ACC112 (cell line): ENCODE measurements at regions not wholly inside any gene's neighbourhood (a gene's known extent, or its start where the extent isn't known, plus 50 kb on each side); places are given as distances from the start of the nearest gene placed in this dataset.
A peak's percentile ranks its signal among the peaks of the same experiment; 100 is the strongest.

Source experiments
- H2AFZ ChIP-seq: fragments of 200-600 bp; sonication (generic); one replicate; pipeline ENCODE4 v1.6.0; 2017; ENCODE audit warnings: antibody characterized with exemption, low read length; ENCODE audit not compliant: unreplicated experiment
- H3K27ac ChIP-seq: fragments of 200-600 bp; sonication (generic); 2 replicates; pipeline ENCODE4 v1.5.1; 2014; ENCODE audit warnings: low read depth, mild to moderate bottlenecking, antibody characterized with exemption, low read length, moderate library complexity
- H3K27me3 ChIP-seq: fragments of 200-600 bp; sonication (generic); 2 replicates; pipeline ENCODE4 v1.6.1; 2014; ENCODE audit warnings: mild to moderate bottlenecking, antibody characterized with exemption, low read length, moderate library complexity, mixed read lengths; ENCODE audit not compliant: insufficient read depth
- H3K36me3 ChIP-seq: fragments of 200-600 bp; sonication (generic); 2 replicates; pipeline ENCODE4 v1.6.1; 2016; ENCODE audit warnings: mild to moderate bottlenecking, antibody characterized with exemption, low read length, moderate library complexity, mixed read lengths; ENCODE audit not compliant: insufficient read depth
- H3K4me1 ChIP-seq: fragments of 200-600 bp; sonication (generic); one replicate; pipeline ENCODE4 v1.6.1; 2016; ENCODE audit warnings: low read length, mixed read lengths; ENCODE audit not compliant: insufficient read depth, unreplicated experiment, control insufficient read depth
- H3K4me3 ChIP-seq: fragments of 200-600 bp; sonication (generic); 2 replicates; pipeline ENCODE4 v1.5.1; 2014; ENCODE audit warnings: mild to moderate bottlenecking, low read depth, low read length
- H3K79me2 ChIP-seq: fragments of 200-600 bp; sonication (generic); one replicate; pipeline ENCODE4 v1.6.0; 2016; ENCODE audit warnings: low read length; ENCODE audit not compliant: control insufficient read depth, unreplicated experiment, insufficient read depth

DNA sequence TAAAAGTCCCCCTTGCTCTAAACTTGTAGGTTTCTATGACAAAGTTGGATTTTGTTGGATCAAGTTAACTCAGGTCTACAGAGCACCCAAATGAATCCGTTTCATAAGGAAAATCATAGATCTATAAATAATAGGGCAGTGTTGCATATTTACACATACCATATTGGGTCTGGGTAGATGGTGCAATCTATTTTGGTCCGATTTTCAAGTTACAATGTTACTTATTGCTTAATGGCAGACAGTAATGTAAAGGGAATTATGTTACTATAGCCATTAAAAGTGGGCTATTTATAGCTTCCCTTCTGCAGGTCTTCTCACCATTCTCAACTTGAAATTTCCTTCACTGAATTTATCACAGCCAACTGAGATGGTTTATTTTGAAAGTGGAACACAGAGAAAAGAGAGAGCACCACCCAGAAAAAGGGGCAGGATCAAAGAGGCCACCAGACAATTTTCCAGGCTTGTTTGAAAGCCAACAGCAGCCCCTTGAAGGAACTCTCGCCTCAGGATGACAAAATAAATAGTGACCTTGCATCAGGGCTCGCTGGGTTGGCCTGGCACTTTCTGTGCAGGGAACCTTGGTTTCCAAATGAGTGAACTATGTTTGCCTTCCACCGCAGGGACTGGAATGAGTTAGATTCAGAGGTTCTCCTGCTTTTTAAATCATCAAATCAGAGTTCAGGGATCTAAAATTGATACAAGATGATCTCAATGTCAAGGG is 260.2 kb upstream of the HES1 start:
- Histone ChIP-seq H3K4me3 (no peak overlapping the region), H3K4me1 (peaks cover 23% of the 10 kb centered on the region), H2AFZ (no peak overlapping the region), H3K79me2 (no peaks in the 10 kb centered on the region), H3K36me3 (no peaks in the 10 kb centered on the region), H3K27me3 (peaks cover 21% of the 10 kb centered on the region), H3K27ac (no peak overlapping the region)

DNA sequence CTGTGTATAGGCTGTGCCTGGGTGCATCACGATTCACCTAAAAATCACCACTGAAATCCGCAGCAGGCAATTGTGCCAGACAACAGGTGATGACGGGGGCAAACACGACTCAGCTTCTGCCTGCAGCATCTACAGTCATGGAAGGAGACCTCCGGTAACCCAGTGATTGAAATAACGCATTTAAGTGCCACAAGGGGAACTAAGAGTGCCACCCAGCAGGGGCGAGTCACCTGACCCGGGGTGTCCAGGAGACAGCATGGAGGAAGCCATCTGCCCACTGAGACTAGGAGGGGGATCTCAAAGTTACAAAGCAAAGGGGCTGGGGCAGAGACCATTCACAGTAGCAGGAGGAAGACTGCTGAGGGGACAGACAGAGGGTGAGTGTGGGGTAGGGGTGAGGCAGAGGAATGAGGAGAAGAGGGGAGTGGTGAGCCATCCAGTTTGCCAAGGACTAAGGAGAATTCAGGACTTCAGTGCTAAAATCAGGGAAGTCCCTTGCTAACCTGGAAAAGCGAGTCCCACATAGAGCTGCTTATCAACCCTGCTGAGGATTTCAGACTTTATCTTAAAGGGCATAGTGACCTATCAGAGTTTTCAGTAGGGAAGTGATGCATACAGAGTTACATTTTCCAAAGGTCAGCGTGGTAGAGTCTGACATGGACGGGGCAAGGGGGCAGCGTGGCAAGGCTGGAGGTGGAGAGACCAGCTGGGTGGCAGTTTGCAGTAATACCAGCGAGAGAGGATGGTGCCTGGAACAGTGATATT is 256.7 kb upstream of the HES1 start:
- Histone ChIP-seq H3K4me1 (peaks cover 15% of the 10 kb centered on the region), H3K4me3 (no peak overlapping the region), H3K27me3 (peaks cover 21% of the 10 kb centered on the region), H3K36me3 (no peaks in the 10 kb centered on the region), H3K27ac (no peak overlapping the region), H3K79me2 (no peaks in the 10 kb centered on the region), H2AFZ (no peak overlapping the region)

DNA sequence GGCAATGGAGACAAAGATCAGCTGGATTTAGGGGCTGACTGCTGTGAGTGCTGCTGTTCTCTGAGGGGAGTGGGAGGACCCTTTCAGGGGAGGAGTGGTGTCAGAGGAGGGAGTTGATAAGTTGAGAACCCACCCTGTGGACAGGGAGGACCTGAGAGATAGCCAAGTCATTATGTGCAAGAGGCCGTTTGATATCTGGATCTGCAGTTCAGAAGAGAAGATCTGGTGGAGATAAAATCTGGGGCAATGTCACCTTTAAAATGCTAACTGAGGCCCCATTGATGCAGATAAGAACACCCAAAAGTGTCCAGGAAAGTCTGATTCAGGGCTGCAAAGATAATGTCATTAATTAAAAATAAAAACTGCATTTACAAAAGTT is 256.1 kb upstream of the HES1 start:
- Histone ChIP-seq H3K27me3 (peaks cover 21% of the 10 kb centered on the region), H3K4me1 (peaks cover 20% of the 10 kb centered on the region), H3K4me3 (no peak overlapping the region), H3K27ac (no peak overlapping the region), H3K36me3 (no peaks in the 10 kb centered on the region), H2AFZ (no peak overlapping the region), H3K79me2 (no peaks in the 10 kb centered on the region)

DNA sequence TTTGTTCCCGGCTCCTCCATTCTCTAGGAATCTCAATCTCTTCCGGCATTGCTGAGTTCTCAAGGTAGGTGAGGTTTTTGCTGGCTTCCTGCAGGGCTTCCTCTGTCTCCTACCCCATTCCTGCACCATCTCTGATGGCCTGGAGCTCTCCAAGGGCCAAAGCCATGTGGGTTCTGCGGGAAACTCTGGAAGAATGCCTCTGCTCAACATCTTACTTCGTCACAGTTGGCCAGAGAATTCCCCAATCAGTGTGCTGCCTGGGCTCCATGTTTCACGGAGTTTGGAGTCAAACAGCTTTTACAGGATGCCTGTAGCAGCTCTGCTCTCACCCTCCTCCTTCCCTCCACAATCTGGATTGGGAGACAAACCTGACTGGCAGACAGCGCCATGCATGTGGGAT is 253.9 kb upstream of the HES1 start:
- Histone ChIP-seq H3K27me3 (peaks cover 2% of the 10 kb centered on the region; the same call in 1 of the 2 replicates), H3K27ac (no peak overlapping the region), H3K36me3 (no peaks in the 10 kb centered on the region), H3K4me3 (no peak overlapping the region), H3K4me1 (peaks cover 20% of the 10 kb centered on the region), H2AFZ (no peak overlapping the region), H3K79me2 (no peaks in the 10 kb centered on the region)

DNA sequence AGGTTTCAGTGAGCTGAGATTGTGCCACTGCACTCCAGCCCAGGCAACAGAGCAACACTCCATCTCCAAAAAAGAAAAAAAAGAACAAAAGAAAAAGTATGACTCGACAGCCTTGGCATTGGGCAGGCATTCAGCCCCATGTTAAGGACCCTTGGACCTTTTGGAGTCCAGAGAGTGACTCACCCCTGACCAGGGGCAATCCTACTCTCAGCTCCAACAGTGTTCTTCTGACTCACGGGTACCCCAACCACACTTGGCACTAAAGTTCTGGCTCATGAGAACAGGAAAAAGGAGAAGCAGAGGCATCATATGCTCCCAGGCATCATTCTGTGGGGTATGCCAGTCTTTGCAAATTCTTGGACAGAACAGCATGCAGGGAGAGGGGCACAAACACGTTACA is 252.4 kb upstream of the HES1 start:
- Histone ChIP-seq H3K27ac (peak overlapping the region; percentile 21; the same call in 1 of the 2 replicates), H3K79me2 (no peaks in the 10 kb centered on the region), H3K4me3 (no peak overlapping the region), H2AFZ (no peak overlapping the region), H3K4me1 (peaks cover 20% of the 10 kb centered on the region), H3K27me3 (no peaks in the 10 kb centered on the region; the same call in 1 of the 2 replicates), H3K36me3 (no peaks in the 10 kb centered on the region)

DNA sequence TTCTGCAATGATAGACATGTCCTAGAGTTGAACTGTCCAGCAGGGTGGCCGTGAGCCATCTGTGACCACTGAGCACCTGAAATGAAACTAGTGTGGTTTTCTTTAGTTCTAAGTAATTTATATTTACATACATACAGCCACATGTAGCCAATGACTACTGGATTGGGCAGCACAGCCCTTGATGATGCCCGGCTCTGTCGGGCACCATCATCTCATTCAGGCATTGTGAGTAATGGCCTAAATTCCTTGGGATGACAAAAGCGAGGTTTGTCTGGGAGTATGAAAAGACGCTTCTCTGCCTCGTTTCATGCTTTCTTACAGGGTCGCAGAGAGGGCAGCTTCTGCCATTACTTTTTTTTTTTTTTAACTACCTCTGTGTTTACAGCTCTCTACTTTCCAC is 251.9 kb upstream of the HES1 start:
- Histone ChIP-seq H3K4me3 (no peak overlapping the region), H3K4me1 (peaks cover 20% of the 10 kb centered on the region), H3K27ac (peak overlapping the region; percentile 21; the same call in 1 of the 2 replicates), H2AFZ (no peak overlapping the region), H3K36me3 (no peaks in the 10 kb centered on the region), H3K79me2 (no peaks in the 10 kb centered on the region), H3K27me3 (no peaks in the 10 kb centered on the region; the same call in 1 of the 2 replicates)

DNA sequence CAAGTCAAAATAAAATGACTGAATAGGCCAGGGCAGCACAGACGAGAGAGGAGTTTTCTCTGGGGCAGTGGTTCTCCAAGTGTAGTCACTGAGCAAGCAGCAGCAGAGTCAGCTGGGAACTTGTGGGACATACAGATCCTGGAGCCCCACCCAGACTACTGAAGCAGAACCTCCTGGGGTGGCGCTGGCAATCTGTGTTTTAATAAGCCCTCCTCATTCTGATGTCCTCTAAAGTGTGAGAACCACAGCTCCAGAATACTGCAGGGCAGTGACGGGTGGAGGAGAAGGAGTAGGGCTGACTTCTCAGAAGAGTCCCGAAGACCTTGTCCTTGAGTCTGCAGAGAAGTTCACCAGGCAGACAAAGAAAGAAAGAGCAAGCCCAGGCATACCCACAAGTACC is 251.3 kb upstream of the HES1 start:
- no peak overlapping the region for H3K27ac ChIP-seq
- no peak overlapping the region for H2AFZ ChIP-seq
- no peak overlapping the region for H3K4me3 ChIP-seq
- no peaks in the 10 kb centered on the region for H3K36me3 ChIP-seq
- peaks cover 20% of the 10 kb centered on the region for H3K4me1 ChIP-seq
- no peaks in the 10 kb centered on the region for H3K79me2 ChIP-seq
- no peaks in the 10 kb centered on the region for H3K27me3 ChIP-seq

DNA sequence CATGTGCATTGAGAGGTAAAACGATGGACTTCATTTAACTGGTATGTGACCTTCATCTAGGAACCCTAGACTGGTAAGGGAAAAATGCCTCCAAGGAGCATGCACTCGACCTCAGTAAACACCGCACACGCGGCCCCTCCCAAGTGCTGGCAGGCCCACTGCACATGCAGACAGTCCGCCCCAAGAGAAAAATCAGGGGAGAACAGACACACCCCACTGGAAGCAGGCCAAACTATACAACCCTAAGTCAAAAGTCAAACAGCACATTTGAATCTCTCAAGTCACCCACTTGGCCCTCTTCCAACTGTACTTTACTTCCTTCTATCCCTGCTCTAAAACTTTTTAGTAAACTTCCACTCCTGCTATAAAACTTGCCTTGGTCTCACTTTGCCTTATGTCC is 250.1 kb upstream of the HES1 start:
- H3K79me2 ChIP-seq, result no peaks in the 10 kb centered on the region
- H3K4me3 ChIP-seq, result no peak overlapping the region
- H3K4me1 ChIP-seq, result peaks cover 20% of the 10 kb centered on the region
- H3K36me3 ChIP-seq, result no peaks in the 10 kb centered on the region
- H2AFZ ChIP-seq, result no peak overlapping the region
- no peaks in the 10 kb centered on the region for H3K27me3 ChIP-seq
- no peak overlapping the region for H3K27ac ChIP-seq

DNA sequence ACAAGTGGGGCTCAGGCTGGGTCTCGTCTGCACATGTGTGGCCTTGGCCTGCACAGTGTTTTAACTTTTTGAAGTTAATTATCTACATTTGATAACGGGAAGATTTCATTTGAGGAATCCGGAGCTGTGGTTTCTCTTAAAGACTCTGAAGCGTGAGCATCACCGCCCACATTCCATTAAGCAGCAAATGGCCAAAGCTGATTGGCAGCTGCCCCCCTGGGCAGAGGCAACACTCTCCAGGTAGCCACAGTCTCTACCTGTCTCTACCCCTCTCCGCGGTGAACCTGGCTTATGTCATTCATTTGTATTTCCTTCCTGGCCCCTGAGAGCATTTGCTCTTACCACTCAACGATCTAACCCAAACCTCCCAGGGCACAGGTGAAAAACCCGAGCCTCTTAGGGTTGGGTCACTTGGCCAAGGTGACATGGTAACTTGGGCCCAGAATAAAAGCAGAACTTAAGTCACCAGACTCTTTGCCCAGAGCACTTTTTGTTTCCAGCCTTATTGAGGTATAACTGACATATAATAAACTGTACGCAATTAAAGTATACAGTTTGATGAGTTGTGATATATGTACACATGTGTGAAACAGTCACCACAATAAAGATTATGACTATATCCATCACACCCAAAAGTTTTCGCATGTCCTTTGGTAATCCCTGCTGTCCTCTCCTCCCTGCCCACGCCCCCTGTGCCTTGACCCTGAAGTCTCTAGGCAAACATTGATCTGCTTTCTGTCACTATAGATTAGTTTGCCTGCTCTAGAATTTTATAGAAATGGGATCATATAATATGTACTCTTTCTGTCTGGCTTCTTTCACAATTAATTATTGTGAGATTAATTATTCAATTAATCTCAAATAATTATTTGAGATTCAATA is 245.7 kb upstream of the HES1 start:
- H3K27me3 ChIP-seq, result no peaks in the 10 kb centered on the region
- no peaks in the 10 kb centered on the region for H3K79me2 ChIP-seq
- no peak overlapping the region for H3K4me3 ChIP-seq
- no peaks in the 10 kb centered on the region for H3K36me3 ChIP-seq
- no peak overlapping the region for H3K27ac ChIP-seq
- H2AFZ ChIP-seq, result no peak overlapping the region
- H3K4me1 ChIP-seq, result no peaks in the 10 kb centered on the region

DNA sequence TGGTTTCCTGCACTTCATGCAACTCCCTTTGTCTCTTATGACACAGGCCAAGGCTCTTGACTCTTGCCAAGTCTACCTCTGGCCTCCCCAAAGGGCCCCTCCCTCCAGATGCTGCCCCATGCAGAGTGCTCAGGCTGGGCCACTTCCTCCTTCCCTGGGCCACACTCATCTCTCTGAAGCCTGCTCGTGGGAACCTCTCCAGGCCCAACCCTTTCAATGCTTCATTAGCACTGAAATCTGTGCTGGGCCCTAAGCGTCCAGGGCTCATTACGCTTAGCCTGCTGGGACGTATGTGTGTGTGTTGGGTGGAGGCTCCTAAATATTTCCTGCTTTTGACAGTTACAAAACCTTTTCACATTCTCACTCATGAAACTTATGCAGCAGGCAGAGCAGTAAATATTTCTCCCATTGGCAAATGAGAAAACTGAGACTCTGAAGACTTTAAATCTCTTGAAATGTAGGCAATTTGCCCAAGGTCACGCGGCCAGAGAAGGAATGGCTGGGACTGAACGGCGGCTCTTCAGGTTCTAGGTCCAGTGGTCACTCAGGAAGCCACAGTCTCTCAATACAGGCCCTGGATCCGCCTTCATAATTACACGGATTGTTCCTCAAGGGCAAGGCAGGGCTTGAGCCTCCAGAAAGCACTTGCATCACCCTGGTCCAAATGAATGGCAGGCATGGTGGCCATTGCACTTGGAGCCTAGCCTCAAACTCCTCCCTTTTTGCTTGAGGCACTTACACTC is 241.7 kb upstream of the HES1 start:
- peaks cover 10% of the 10 kb centered on the region for H3K27me3 ChIP-seq
- H3K4me3 ChIP-seq, result no peak overlapping the region
- no peaks in the 10 kb centered on the region for H3K36me3 ChIP-seq
- H3K4me1 ChIP-seq, result no peaks in the 10 kb centered on the region
- H2AFZ ChIP-seq, result no peak overlapping the region
- no peaks in the 10 kb centered on the region for H3K79me2 ChIP-seq
- no peak overlapping the region for H3K27ac ChIP-seq
